GM21367 (cell line): ENCODE measurements at regions not wholly inside any gene's neighbourhood (a gene's known extent, or its start where the extent isn't known, plus 50 kb on each side); places are given as distances from the start of the nearest gene placed in this dataset.

Experiments
- ATAC-seq: cut with Tn5 transposase; IDR thresholded peaks from one replicate; pipeline ENCODE4 v1.9.1; 2021; ENCODE audit not compliant: unreplicated experiment

DNA sequence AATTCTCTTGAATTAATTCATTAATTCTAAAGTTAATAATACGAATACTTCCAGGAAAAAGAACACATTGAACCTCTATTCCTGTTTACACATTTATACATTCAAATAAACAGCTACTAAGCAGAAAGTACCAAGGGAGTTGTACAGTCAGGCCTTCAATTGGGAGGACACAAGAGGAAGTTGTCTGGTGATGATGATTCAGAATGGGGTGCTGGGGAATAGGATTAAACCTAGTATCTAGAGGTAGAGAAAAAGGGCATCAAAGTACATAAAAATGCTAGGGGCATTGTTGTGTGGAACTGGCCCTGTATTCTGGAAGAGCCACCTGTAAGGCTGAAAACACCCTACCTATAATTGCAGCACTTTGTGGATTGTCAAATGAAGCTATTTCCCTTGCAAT, 71.7 kb upstream of the MROH9 start:
- no peak for ATAC-seq

DNA sequence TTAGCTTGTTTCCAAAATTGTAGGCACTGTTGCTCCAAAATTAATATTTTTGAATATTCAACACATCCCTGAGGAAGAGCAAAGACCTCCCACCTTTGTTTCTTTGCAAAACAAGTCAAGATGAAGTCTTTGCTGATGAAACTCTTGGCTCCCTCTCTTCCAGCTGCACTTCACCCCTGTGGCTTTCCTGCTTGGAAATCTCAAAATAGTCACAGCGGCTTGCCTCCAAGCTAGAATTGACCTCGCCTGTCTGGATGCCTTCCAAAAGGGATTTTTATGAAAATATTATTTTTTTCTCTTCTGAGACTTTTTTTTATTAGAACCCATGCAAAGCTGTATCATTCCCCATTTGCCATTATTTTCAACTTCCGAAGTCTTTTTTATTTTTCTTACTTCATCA, 71.1 kb upstream of the MROH9 start:
- no peak for ATAC-seq

DNA sequence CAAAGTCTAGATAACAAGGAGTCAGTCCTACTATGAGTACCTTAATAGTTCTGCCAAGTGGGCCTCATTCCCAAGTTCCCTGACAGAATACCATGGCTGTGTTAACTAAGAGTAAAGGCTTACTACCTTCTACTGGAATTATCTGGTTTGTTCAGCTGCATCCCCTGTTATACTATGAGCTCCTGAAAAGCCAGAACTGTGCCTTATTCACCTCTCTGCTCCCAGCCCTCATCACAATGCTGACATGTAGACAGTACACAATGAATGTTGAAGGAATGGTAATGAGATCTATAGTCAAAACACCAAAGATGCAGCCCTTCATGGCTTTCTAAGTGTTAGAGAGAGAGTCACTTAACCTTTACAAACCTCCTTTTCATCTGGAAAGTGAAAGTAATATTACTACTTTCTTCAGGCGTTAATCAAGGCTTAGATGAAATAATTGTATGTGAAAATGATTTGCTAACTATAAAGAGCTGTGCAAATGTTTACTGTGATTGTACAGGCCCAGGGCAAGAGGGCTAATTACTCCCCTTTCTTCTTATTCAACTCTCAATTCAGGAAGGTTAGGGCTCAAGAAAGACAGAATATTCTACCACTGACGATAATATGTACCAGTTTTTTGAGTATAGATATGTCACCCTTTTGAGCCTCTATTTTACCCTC, 70.3 kb upstream of the MROH9 start:
- peak; percentile 61 for ATAC-seq

DNA sequence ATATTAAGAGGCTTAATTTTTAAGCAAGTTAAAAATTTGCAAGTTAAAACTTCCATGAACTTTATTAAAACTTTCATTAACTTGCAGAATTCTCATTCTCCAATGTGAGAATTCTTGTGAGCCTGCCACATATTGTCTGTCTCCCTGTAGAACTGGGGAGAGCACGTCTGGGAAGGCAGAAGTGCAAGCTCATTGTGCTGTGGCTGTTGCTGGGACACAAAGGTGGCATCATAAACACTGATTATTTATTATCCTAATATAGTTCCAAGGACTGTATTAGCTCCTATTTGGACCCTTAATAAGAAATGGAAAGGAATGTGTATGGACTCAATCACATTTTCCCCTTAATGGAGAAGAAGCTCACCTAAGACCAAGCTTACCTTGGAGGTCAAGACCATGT, 68.7 kb upstream of the MROH9 start:
- no peak for ATAC-seq

DNA sequence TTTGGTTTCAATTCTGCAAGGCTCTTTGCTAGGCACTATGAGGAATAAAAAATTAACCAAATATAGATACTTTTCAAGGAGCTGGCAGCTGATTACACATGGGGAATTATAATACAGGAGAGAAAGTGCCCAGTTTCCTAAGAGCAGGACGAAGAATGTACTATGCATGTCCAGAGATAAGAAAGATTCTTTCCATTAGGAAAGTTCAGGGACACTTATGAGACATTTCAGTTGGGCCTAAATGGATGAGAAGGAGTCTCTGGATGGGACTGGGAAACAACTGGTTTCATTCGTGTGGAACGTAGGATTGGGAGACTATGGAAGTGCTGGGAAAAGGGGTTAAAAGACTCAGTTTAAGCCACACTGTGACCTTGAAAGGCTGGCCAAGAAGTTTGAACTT, 63.5 kb upstream of the MROH9 start:
- ATAC-seq, result no peak

DNA sequence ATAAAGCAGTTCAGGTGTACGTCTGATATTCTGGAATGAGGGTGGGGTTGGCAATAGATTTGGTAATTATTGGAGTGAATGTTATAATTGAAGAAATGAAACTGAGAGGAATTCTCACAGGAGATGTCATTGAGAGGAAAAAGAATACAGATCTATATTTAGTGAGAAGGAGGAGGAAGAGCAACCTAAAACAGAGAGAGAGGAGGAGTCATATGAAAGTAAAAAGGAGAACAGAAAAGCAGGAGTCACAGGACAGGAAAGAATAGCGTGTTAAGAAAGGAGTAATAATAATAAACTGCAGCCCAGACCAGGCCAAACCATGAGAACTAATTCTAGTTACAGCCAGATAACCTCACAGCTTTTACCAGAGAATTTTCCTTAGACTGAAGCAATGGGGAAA, 62.7 kb upstream of the MROH9 start:
- ATAC-seq, result peak; percentile 95

DNA sequence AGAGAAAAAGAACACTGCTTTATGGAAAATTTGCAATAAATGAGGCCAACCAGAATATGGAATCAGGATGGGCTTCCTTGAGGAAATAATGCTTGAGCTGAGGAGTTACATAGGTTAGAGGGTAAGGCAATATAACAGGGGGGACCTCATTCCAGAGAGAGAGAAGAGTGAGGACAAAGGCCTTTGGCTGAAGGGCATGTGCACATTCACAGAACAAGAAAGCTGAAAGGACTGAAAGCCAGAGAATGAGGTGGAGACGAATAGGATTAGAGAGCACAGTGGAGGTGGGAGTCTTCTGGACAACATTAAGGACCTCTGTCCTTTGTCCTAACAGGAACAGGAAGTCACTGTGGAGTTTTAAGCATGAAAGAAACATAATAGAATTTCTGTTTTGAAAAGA, 60.7 kb upstream of the MROH9 start:
- ATAC-seq, result no peak

DNA sequence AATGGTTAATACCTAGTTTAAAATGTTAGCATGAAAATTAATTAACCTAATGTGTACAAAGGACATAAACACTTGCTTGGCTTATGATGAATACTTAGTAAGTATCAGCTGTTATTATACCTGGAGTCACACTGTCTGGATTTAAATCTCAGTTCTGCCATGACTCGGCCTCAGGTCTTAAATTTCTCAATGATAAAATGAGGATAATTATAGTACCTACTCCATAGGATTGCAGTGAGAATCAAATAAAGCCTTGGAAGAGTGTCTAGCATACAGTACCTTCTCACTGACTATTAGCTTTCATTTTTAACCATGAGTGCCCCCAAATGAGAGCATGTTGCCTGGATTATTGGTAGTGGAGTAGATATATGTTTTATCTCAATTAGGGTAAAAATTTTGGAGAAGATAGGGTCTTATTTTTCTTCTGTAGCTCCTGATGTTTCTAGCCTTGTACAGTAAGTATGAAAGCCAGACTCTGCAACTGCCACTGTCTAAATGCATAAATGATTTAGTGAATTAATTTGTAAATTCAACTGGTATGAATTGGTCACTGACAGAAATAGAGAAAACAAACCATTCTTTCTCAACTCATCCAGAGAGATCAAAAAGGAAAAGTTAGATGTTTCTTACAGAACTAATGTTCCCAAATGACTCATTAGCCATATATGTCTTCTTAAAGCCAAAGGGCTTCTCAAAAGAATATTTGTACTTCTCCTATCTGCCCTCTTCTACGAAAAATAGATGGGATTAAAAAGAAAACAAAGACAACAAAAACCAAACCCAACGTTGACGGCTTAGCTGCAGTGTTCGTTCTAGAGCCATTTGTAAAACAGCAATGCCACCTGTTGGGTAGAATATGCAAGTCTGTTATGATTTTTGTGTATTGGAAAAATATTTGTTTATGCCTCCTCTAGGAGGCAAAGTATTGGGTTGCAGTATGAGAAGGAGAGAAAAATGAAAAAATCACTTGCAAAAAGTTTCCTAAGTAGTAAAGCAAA, 53.8 kb upstream of the MROH9 start:
- no peak for ATAC-seq
